Breast epithelium (tissue), 4 donors: ENCODE measurements at regions not wholly inside any gene's neighbourhood (a gene's known extent, or its start where the extent isn't known, plus 50 kb on each side); places are given as distances from the start of the nearest gene placed in this dataset.

ENCODE experiments used
- DNase-seq, 2 donors: peaks; one replicate each; pipeline ENCODE4 v3.0.0-alpha.2; 2019; ENCODE audit warnings: low spot score in 2 of 2
- H3K27ac ChIP-seq, 2 donors: fragments of 200-600 bp; sonication (generic) in 1 of 2; one replicate each; pipeline ENCODE4 v1.5.1; 2016 to 2019; ENCODE audit warnings: mild to moderate bottlenecking in 1 of 2
- H3K27me3 ChIP-seq, 2 donors: fragments of 200-600 bp; sonication (generic) in 1 of 2; one replicate each; pipeline versions ENCODE4 v1.5.1 to v1.6.0; 2017 to 2019; ENCODE audit warnings: control low read depth in 1 of 2, mild to moderate bottlenecking in 1 of 2
- H3K36me3 ChIP-seq: fragments of 200-600 bp; one replicate; pipeline ENCODE4 v1.5.1; 2019
- H3K4me1 ChIP-seq, 2 donors: fragments of 200-600 bp; sonication (generic); one replicate each; pipeline ENCODE4 v1.5.1; 2016 to 2019; ENCODE audit warnings: control low read depth in 1 of 2
- H3K4me3 ChIP-seq, 3 donors: fragments of 200-600 bp; sonication (generic); 1 replicate in 2 of 3; 2 replicates in 1 of 3; pipeline ENCODE4 v1.5.1; 2016 to 2019; ENCODE audit warnings: mild to moderate bottlenecking in 3 of 3, moderate library complexity in 2 of 3
- H3K9me3 ChIP-seq, 2 donors: fragments of 200-600 bp; sonication (generic) in 1 of 2; one replicate each; pipeline ENCODE4 v1.5.1; 2016 to 2019; ENCODE audit warnings: control low read depth in 1 of 2
- POLR2A ChIP-seq: fragments of 450-650 bp; IDR thresholded peaks from one replicate; pipeline ENCODE4 v1.6.1; 2016; ENCODE audit warnings: antibody characterized with exemption, mild to moderate bottlenecking, moderate library complexity
- POLR2AphosphoS5 ChIP-seq, 3 donors: sonication (generic); formaldehyde crosslinking; IDR thresholded peaks; one replicate each; pipeline ENCODE4 v1.6.1; 2017; ENCODE audit warnings: antibody characterized with exemption in 3 of 3
- intact Hi-C: fragments of 100-400 bp; cut with DNase I; formaldehyde crosslinking; loops from one replicate; pipeline ENCODE4 v1.15.1; 2023; ENCODE audit warnings: low total_unique reads
- TF ChIP-seq, protein P1 (sequence below), 3 donors: fragments of 450-650 bp; IDR thresholded peaks; one replicate each; pipeline ENCODE4 v1.5.1; 2016 to 2017; ENCODE audit warnings: antibody characterized with exemption in 3 of 3, mild to moderate bottlenecking in 3 of 3, moderate library complexity in 3 of 3

DNA sequence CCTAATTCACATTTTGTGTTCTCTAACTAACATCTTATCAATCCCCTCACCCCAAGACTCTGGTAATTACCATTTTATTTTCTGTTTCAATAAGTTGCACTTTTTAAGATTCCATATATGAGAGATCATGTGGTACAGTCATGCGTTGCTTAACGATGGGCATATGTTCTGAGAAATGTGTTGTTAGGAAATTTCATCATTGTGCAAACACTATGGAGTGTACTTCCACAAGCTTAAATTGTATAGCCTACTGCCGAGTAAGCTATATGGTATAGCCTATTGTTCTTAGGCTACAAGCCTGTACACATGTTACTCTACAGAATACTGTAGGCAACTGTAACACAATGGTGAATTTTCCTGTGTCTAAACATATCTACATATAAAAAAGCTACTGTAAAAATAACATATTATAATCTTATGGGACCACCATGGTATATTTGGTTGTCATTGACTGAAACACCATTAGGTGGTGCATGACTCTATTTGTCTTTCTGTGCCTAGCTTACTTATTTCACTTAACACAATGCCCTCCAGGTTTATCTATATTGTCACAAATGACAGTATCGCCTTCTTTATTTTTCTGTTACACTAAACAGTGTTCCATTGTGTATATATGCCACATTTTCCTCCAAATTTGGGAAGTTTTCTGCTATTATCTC lies 473.4 kb upstream of the LMO3 start:
- DNase-seq = no peak
- TF ChIP-seq POLR2A (no peak), POLR2AphosphoS5 (IDR thresholded peaks at IDR 0.05) (no peak)
- TF ChIP-seq, protein P1, sequence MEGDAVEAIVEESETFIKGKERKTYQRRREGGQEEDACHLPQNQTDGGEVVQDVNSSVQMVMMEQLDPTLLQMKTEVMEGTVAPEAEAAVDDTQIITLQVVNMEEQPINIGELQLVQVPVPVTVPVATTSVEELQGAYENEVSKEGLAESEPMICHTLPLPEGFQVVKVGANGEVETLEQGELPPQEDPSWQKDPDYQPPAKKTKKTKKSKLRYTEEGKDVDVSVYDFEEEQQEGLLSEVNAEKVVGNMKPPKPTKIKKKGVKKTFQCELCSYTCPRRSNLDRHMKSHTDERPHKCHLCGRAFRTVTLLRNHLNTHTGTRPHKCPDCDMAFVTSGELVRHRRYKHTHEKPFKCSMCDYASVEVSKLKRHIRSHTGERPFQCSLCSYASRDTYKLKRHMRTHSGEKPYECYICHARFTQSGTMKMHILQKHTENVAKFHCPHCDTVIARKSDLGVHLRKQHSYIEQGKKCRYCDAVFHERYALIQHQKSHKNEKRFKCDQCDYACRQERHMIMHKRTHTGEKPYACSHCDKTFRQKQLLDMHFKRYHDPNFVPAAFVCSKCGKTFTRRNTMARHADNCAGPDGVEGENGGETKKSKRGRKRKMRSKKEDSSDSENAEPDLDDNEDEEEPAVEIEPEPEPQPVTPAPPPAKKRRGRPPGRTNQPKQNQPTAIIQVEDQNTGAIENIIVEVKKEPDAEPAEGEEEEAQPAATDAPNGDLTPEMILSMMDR (IDR thresholded peaks at IDR 0.05) = no peak

GRCh38 chr12:17077594-17077993 lies 471.6 kb upstream of the LMO3 start:
- Histone ChIP-seq H3K36me3 (no peaks in the 10 kb centered on the region), H3K9me3 (no peaks in the 10 kb centered on the region), H3K4me1 (no peaks in the 10 kb centered on the region), H3K4me3 (no peak overlapping the region), H3K27ac (no peak overlapping the region), H3K27me3 (no peaks in the 10 kb centered on the region)
- no peak for TF ChIP-seq POLR2A
- no peak for TF ChIP-seq POLR2AphosphoS5 (IDR thresholded peaks at IDR 0.05)
- TF ChIP-seq, protein P1 (IDR thresholded peaks at IDR 0.05) = no peak
- no peak for DNase-seq
- intact Hi-C loops = no loop called here

More for the DNA sequence above, 473.4 kb upstream of the LMO3 start:
- H3K36me3 ChIP-seq = no peaks in the 10 kb centered on the region
- no peak overlapping the region for H3K4me3 ChIP-seq
- H3K27ac ChIP-seq = no peak overlapping the region
- no peaks in the 10 kb centered on the region for H3K4me1 ChIP-seq
- intact Hi-C loops = no loop called here
- no peaks in the 10 kb centered on the region for H3K9me3 ChIP-seq
- H3K27me3 ChIP-seq = no peaks in the 10 kb centered on the region

- H3K9me3 ChIP-seq = no peaks in the 10 kb centered on the region
- no peak for TF ChIP-seq POLR2A
- no peak for TF ChIP-seq POLR2AphosphoS5 (IDR thresholded peaks at IDR 0.05)
- TF ChIP-seq, protein P1 (IDR thresholded peaks at IDR 0.05) = no peak
- H3K27ac ChIP-seq = no peak overlapping the region
- no peaks in the 10 kb centered on the region for H3K4me1 ChIP-seq
- intact Hi-C loops = no loop called here
- H3K4me3 ChIP-seq = no peak overlapping the region
- no peak for DNase-seq
- no peaks in the 10 kb centered on the region for H3K27me3 ChIP-seq
- H3K36me3 ChIP-seq = no peaks in the 10 kb centered on the region
Observed at GRCh38 chr12:17076811-17077210, 470.8 kb upstream of the LMO3 start.

DNA sequence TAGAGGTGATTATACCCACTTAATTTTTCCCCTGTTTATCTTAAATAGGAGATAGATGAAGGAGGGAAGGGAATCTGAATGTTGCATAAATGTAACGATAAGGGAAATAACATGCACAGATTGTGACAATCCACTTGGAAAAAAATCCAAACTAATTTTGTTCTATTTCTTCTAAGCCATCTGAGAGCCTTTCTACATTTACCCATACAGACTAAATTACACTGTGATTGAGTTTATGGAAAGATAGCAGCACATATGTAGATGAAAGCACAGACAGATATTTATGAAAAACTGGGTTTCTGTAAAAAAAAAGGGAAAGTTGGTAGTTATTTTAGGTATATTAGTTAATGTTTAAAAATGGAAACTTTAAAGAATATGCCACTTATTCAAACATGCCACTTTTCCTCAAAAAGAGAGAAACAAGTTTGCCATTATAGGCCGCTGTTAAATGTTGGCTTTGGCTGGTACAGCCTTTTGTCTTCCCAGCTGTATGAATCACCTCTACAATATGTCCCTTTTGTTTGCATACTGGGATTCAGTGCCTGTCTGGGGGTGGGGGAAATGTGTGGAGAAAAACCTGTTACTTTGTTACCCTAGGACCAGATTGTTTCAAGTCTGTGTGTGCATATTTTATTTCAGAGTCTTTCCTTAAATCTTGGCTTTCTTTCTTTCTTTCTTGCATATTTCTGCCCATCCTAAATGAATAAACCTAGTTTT lies 470.2 kb upstream of the LMO3 start:
- TF ChIP-seq POLR2A = no peak
- no peak for TF ChIP-seq POLR2AphosphoS5 (IDR thresholded peaks at IDR 0.05)
- TF ChIP-seq, protein P1 (IDR thresholded peaks at IDR 0.05) = no peak
- Histone ChIP-seq H3K9me3 (no peaks in the 10 kb centered on the region), H3K27me3 (no peaks in the 10 kb centered on the region), H3K4me3 (no peak overlapping the region), H3K36me3 (no peaks in the 10 kb centered on the region), H3K27ac (no peak overlapping the region), H3K4me1 (no peaks in the 10 kb centered on the region)
- intact Hi-C loops = no loop called here
- no peak for DNase-seq

GRCh38 chr12:17064834-17065233 lies 458.9 kb upstream of the LMO3 start:
- H3K27ac ChIP-seq = no peak overlapping the region
- no peaks in the 10 kb centered on the region for H3K4me1 ChIP-seq
- H3K9me3 ChIP-seq = no peaks in the 10 kb centered on the region
- H3K4me3 ChIP-seq = no peak overlapping the region
- no peaks in the 10 kb centered on the region for H3K36me3 ChIP-seq
- TF ChIP-seq, protein P1 (IDR thresholded peaks at IDR 0.05) = no peak
- TF ChIP-seq POLR2A (no peak), POLR2AphosphoS5 (IDR thresholded peaks at IDR 0.05) (no peak)
- no peaks in the 10 kb centered on the region for H3K27me3 ChIP-seq
- no peak for DNase-seq
- intact Hi-C loops = no loop called here
